Stomach (tissue), 4 donors: ENCODE measurements at regions not wholly inside any gene's neighbourhood (a gene's known extent, or its start where the extent isn't known, plus 50 kb on each side); places are given as distances from the start of the nearest gene placed in this dataset.

Source experiments
- CTCF ChIP-seq, 7 experiments: fragments of 450-650 bp in 4 of 7; fragments of 200-600 bp in 3 of 7; sonication (generic) in 3 of 7; IDR thresholded peaks; one replicate each; pipeline ENCODE4 v1.5.1; 2016 to 2019; ENCODE audit warnings: antibody characterized with exemption in 7 of 7, control low read depth in 2 of 7, mild to moderate bottlenecking in 1 of 7
- EP300 ChIP-seq: sonication (generic); formaldehyde crosslinking; IDR thresholded peaks from one replicate; pipeline ENCODE4 v1.6.1; 2017; ENCODE audit warnings: antibody characterized with exemption

GRCh38 chr15:101549647-101550046 lies 60.1 kb upstream of the PCSK6 start:
- TF ChIP-seq CTCF (IDR thresholded peaks at IDR 0.05), result no peak
- no peak for TF ChIP-seq EP300
